Vagina (tissue), 2 donors: ENCODE measurements at regions not wholly inside any gene's neighbourhood (a gene's known extent, or its start where the extent isn't known, plus 50 kb on each side); places are given as distances from the start of the nearest gene placed in this dataset.

Experiments used
- POLR2A ChIP-seq, 2 donors: fragments of 450-650 bp; IDR thresholded peaks; one replicate each; pipeline ENCODE4 v1.6.1; 2017; ENCODE audit warnings: antibody characterized with exemption in 2 of 2, mild to moderate bottlenecking in 2 of 2, moderate library complexity in 2 of 2
- POLR2AphosphoS5 ChIP-seq, 2 donors: sonication (generic); formaldehyde crosslinking; IDR thresholded peaks; one replicate each; pipeline ENCODE4 v1.9.0; 2017; ENCODE audit warnings: antibody characterized with exemption in 2 of 2, mild to moderate bottlenecking in 2 of 2, low read depth in 1 of 2; ENCODE audit not compliant: insufficient read depth in 1 of 2
- TF ChIP-seq, protein P1 (sequence below), 3 experiments: fragments of 450-650 bp in 2 of 3; fragments of 200-600 bp in 1 of 3; sonication (generic) in 1 of 3; IDR thresholded peaks; one replicate each; pipeline ENCODE4 v1.5.1; 2017 to 2019; ENCODE audit warnings: antibody characterized with exemption in 3 of 3, mild to moderate bottlenecking in 2 of 3, moderate library complexity in 2 of 3

GRCh38 chr12:127254420-127254955 is 1012.5 kb upstream of the TMEM132C start:
- TF ChIP-seq, protein P1, sequence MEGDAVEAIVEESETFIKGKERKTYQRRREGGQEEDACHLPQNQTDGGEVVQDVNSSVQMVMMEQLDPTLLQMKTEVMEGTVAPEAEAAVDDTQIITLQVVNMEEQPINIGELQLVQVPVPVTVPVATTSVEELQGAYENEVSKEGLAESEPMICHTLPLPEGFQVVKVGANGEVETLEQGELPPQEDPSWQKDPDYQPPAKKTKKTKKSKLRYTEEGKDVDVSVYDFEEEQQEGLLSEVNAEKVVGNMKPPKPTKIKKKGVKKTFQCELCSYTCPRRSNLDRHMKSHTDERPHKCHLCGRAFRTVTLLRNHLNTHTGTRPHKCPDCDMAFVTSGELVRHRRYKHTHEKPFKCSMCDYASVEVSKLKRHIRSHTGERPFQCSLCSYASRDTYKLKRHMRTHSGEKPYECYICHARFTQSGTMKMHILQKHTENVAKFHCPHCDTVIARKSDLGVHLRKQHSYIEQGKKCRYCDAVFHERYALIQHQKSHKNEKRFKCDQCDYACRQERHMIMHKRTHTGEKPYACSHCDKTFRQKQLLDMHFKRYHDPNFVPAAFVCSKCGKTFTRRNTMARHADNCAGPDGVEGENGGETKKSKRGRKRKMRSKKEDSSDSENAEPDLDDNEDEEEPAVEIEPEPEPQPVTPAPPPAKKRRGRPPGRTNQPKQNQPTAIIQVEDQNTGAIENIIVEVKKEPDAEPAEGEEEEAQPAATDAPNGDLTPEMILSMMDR (IDR thresholded peaks at IDR 0.05): no peak
- TF ChIP-seq POLR2A (IDR thresholded peaks at IDR 0.05) (no peak), POLR2AphosphoS5 (IDR thresholded peaks at IDR 0.05; ENCODE audit: insufficient read depth in 1 of 2, low read depth in 1 of 2) (no peak)
